GM19467 (cell line): ENCODE measurements at regions not wholly inside any gene's neighbourhood (a gene's known extent, or its start where the extent isn't known, plus 50 kb on each side); places are given as distances from the start of the nearest gene placed in this dataset.
"Not testable (repeated sequence)": the region's sequence is repeated elsewhere in the genome, so short reads cannot be mapped to it uniquely, and the experiment has no call there.

ENCODE experiments used
- ATAC-seq: cut with Tn5 transposase; IDR thresholded peaks from one replicate; pipeline ENCODE4 v1.9.1; 2021; ENCODE audit warnings: mild to moderate bottlenecking, moderate library complexity; ENCODE audit not compliant: unreplicated experiment

DNA sequence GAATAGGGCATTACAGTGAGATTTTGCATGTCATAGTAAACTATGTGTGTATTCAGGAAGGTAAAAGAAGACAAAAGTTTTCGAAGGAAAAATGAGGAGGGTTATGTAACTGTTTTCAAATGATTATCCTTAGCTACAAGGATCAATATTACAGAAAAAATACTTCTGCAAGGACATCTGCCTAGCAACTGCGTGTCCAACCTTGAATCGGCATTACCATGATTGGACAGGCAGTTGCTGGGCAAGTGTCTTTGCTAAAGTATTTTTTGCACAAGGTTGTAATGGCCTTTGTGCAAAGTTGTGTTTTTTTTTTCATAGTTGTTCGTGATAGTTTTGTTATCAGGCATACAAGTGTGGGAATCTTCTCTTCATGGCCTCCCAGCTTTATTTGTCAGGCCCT is 136.8 kb downstream of the FASLG start:
- no peak for ATAC-seq

DNA sequence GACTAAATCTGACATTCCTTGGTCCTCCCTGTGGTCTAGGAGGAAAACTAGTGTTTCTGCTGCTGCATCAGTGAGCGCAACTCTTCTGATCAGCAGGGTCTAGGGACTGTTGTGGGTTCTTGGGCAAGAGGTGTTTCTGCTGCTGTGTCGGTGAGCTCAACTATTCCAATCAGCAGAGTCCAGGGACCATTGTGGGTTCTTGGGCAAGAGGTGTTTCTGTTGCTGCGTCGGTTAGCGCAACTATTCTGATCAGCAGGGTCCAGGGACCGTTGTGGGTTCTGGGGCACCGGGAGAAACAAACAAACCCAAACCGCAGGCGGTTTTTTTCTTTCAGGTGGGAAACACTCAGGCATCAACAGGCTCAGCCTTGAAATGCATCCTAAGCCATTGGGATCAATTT is 140.9 kb downstream of the FASLG start:
- not testable (repeated sequence) for ATAC-seq

DNA sequence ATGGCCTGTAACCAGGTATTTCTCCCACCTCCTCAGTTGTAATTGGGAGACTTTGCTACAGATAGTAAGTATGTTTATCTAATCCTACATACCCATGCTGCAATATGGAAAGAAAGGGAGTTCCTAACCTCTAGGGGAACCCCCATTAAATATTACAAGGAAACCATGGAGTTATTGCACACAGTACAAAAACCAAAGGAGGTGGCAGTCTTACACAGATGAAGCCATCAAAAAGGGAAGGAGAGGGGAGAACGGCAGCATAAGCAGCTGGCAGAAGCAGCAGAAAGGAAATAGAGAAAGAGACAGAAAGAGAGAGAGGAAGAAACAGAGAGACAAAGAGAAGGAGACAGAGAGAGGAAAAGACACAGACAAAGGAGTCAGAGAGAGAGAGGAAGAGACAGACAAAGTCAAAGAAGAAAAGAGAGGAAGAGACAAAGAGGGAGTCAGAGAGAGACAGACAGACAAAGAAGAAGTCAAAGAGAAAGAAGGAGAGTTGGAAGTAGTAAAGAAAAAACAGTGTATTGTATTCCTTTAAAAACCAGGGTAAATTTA is 142.9 kb downstream of the FASLG start:
- no peak for ATAC-seq

DNA sequence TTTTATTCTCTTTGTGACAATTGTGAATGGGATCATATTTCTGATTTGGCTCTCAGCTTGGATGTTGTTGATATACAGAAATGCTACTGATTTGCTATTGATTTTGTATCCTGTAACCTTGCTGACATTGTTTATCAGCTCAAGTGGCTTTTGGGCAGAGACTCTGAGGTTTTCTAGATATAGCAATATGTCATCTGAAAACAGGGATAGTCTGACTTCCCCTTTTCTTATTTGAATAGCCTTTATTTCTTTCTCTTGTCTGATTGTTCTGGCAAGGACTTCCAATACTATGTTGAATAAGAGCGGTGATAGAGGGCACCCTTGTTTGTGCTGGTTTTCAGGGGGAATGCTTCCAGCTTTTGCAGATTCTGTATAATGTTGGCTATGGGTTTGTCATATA is 150.8 kb downstream of the FASLG start:
- no peak for ATAC-seq

DNA sequence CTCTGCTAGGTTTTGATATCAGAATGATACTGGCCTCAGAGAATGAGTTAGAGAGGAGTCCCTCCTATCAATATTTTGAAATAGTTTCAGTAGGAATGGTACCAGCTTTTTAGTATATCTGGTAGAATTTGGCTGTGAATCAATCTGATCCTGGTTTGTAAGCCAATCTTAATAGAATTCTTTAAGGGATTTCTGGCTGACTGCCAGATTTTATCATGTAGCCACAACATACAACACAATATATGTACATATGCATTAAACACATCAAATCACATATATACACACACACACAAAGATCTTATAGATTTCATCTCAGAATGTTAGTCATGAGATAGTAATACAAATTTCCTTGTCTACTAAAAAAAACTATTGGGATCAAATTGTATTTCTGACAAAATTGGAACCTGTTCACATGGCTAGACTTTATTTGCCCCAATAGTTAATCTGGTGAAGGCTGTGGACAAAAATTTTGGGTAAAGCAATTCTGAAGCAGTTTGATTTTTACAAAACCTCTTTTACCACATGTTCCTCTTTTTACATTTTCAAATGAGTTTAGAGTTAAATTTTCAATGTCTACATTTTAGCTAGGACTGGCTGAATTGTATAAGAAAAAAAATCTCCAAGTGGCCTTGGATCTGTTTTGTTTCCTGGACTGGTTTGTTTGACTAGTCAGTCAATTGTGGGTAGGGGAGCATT is 151.7 kb downstream of the FASLG start:
- no peak for ATAC-seq

DNA sequence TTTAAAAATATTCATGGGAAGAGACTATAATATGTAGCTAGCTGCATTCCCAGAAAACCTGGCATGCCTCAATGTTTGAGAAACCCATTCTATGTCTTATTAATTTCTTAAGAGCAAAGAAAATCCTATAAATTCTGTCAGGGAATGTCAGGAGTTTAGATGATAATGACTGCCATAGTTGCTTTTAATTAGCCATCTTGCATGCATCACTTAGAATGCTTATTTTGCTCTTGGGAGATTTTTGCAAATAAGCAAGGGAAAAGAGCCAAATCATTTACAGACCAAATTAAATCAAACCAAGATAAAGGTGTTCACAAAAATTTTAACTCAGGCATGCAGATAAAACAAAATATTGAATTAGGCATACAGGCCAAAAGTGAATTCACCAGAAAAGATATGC is 152.8 kb downstream of the FASLG start:
- no peak for ATAC-seq

DNA sequence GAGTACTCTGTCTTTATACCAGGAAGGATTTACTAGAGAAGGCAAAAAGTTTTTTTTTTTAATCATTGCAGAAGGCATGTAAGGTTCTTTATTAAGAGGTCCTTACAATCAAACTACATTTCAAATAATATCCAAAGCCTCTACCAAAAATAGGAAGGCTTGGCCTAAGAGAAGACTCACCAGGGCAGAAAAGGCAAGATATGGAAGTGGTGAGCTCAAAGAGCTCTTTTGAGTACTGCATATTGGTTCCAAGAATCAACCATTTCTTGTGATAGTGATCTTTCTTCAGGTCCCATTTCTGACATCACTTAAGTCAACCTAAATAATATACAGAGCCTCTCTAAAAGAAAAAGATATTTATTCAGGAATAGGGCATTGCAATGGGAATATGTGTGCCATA is 153.2 kb downstream of the FASLG start:
- no peak for ATAC-seq

DNA sequence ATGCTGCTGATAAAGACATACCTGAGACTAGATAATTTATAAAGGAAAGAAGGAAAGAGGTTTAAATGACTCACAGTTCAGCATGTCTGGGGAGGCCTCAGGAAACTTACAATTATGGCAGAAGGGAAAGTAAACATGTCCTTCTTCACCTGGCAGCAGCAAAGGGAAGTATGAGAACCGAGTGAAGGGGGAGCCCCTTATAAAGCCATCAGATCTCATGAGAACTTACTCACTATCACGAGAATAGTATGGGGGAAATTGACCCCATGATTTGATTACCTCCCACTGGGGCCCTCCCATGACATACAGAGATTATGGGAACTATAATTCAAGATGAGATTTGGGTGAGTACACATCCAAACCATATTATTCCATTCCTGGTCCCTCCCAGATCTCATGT is 154.4 kb downstream of the FASLG start:
- no peak for ATAC-seq

DNA sequence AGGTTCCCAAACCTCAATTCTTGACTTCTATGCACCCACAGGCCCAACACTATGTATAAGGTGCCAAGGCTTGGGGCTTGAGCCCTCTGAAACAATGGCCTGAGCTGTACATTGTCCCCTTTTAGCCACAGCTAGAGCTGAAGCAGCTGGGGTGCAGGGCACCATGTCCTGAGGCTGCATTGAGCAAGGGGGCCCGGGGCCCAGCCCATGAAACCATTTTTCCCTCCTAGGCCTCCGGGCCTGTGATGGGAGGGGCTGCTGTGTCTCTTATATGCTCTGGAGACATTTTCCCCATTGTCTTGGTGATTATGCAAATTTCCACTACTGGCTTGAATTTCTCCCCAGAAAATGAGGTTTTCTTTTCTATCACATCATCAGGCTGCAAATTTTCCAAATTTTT is 155.5 kb downstream of the FASLG start:
- ATAC-seq: no peak

DNA sequence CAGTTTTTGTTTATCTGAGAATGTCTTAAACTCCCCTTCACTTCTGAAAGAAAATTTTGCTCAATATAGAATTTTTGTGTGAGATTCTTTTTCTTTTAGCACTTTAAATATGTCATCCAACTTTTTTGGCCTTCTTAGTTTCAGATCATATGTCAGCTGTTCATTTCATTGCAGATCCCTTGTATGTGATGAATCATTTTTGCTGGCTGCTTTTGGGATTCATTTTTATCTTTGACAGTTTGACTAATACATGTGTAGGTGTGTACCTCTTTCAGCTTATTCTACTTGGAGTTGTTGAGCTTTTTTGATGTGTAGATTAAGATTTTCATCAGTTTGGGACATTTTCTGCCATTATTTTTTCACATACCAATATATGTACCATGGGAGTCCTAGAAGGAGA is 156.8 kb downstream of the FASLG start:
- ATAC-seq: no peak

DNA sequence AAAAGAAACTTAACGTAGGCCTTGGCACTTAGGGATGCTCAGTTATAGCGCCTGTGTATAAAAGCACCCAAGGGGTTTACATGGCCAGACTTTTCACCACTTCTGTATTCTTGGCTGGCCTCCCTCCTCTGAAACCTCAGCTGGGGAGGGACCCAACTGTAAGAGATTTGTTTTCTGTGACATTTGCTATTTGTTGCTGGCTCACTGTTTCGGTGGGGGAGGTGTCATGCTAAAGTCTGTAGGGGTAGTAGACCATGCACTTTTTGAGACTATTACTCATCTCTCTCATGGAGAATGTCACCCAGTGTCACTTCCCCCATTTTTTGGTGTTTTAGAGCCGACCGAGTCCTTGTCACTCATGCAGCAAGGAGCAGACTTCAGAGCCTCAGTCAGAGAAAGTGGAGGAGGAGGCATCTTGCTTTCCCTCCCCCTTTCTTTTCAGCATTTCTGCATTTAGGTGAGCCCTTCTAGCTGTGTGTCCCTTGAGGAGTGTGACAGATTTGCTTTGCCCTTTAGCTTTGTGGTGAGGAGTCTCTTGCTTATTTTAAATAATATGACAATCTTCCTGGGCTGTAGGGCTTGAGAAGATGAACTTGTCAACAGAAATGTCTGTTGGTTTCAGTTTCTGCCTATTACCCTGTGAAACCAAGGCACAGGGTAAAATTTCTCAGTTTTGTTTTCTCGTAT is 160.1 kb downstream of the FASLG start:
- peak; percentile 91 for ATAC-seq

DNA sequence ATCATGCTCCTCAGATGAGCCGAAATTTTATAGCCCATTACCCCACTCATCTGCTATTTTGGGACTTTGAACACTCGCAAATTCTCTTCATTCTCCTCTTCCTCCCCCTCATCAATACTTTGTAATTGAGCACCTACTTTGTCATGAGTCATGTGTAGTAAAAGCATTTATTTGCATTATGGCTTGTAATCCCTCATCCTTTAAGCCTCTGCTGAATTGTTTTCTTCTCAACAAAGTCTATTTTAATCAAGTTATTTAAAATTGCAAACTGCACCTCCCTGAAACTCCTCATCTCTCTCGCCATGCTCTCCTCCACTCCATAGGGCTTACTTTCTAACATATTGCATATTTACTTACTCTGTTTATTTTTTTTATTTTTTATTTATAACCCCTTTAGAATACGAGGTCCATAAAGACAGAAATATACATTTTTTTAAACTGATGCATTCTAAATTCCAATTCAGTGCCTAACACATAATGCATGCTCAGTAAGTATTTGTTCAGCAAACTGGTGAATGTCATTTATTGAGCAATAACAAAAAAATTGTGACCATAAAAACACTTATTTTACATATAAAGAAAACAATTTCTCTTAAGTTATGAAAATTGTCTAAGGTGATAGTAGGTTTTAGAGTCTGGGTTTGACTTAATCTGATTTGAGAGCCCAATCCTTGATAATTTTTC is 161.7 kb downstream of the FASLG start:
- no peak for ATAC-seq

DNA sequence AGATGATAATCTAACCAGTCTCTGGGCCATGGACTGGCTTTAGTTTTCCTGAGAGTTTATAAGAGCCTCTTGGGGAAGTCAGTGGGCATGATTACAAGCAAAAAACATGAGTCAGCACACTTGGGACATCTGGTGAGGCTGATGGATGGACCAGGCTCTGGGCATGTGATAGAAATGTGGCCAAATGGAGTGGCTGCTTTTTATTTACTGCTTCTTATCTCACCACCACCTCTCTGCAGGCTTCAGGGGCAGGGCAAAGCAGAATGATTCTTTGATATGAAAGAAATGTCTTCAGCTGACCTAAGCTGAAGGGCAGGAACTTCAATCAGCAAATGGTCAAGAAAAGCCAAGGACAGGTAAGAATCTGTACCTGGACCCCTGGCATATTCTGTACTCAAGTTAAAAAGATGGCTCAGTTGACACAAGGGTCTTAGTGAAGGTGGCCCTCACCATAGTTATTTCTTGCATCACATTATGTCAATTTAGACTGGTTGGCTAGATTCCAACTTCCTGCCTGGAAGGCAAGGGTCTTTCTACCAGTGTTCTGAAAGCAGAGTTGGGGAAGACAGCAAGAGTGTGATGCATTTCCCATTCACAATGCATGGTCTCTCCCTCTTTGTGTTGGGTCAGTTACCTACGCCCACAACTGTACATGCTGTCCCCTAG is 162.8 kb downstream of the FASLG start:
- no peak for ATAC-seq

DNA sequence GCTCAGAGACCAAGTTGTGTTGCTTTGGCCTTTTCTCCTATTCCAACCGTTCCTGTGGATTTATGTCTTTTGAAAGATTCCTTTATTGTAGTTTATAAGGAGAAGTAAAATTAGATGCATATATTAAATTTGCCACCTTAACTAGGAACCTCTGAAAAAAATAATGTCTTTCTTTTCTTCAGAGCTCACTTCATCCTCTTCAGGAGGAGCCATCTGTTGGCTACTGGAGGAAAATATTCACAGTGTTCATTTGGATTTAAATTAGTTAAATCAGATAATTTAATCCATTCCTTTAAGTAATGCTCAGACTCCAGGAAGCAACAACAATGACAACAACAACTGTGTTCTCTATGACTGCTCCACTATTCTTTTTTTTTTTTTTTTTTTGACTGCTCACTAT is 164.0 kb downstream of the FASLG start:
- ATAC-seq: no peak

DNA sequence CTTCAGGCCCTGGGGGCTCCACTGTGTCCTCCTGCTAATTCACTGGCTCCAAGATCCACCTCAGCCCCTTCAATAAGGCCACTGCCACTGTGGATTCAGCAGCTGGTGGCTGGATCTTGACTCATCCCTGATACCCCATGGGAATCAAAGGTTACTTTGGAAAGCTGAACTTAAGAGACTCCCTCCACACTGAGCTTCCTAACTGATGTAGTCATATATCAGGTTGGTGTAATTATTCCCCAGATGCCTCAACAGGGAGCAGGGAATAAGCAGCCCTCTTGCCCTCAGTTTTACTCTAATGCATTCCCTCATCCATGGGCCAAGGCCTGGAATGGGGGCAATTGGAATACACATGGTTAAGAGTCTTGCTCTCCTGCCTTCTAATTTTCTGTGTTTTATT is 164.6 kb downstream of the FASLG start:
- no peak for ATAC-seq

DNA sequence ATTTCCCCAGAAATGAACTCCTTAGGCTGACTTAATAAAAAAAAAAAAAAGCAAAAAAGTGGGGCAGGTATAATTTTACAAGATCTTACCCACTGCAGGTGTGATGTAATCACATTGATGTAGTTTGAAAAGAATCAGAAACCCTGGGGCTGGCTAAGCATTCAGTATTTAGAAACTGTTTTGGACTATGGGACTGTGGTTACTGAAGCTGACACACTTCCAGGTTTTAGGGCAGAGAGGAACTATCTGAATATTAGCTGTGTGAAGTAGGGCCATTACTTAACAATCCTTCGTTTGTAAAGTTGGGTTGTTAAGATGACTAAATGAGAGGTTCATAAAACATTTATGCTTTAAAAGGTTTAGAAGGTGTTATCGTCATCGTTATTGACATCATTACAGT is 165.3 kb downstream of the FASLG start:
- ATAC-seq: no peak

DNA sequence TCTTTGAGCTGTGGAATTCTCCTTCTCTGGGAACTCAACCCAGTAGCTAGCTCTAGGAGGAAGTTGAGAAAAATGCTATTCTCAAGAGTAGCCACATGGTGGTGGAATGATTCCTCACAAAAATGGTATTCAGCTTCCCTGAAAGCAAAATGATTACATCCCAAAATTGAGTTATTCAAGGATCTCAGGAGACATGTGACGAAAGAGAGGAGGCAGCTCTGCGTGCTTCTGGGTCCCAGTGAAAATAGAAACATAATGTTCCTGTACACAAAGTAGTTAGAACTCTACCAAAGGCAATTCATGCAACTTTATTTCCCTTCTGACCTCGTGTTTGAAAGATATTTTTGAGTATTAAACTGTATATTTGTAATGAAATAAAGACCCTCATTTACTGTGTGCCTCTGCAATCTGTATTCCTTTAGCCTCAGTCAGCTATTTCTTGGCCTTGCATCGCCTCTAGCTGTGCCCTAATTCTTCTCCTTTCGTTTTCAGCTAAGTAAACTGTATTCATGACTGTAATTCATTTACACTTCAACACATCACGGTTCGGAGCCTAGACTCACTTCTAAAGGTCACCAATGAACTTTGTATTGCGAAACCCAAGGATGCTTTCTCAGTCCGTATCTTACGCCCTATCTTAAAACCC is 167.3 kb downstream of the FASLG start:
- no peak for ATAC-seq

DNA sequence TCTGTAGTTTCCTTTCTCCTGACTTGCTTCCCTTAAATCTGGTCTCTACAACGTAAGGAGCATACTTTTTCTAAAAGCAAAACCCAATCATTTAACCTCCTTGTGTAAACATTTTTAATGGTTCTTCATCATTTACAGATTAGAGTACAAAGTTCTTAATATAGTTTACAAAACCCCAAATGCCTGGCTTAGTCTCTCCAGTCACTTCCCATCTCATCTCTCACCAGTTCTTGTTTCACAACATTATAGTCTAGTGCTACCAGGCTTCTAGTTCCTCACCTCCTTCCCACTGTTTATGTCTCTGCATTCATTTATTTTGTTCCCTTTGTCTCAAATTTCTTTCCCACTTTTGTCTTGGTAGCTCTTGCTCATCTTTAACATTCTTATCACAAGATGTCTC is 168.4 kb downstream of the FASLG start:
- no peak for ATAC-seq

DNA sequence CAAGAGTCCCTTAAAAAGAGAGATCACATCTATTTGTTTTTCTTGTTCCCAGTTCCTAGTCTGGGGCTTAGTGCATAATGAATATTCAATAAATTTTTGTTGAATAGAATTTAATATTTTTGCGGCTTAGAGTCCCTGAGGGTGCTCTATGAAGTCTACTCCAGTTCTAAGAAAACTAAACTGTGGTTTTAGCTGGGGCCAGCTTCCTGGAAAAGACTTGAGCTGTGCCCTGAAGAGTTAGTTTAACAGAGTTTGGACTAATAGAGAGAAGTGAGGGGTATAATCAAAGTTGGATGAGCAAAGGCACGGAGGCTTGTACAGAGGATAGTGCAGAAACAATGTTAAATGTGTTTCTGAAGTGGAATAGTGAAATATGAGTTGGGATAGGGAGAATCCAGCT is 168.9 kb downstream of the FASLG start:
- no peak for ATAC-seq

DNA sequence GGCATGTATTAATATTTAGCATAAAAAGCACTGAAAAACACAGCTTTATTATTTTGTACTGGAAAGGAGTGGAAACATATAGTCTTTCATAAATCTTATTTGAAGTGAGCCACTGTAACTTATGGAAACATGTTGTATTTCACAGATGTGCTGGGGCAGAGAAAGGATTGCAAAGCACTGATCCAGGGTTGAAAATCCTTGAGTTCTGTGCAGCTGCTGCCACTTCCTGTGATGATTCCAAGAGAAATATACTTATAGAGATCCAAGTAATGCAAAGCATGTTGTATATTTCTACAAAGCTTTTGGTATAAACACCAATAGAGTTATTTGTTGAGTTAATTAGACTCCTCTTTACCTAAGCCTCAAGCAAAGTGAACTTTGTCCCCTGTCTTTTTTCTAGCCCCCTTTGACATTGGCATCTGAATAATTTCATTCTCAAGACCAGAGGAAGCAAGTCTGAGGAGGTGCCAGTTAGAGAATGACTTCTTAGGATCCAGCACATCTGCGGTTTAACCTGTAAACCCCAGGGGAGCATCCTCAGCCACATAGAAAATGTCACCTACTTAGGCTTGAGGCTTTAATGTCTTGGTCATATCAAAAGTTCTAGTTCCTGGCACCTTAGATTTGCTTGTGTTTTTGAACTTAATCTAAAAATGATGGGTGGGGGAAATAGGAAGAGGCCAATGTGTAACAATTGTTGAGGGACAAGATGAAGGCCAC is 173.3 kb downstream of the FASLG start:
- ATAC-seq: no peak
